ENCODE measurements at regions not wholly inside any gene's neighbourhood (a gene's known extent, or its start where the extent isn't known, plus 50 kb on each side); places are given as distances from the start of the nearest gene placed in this dataset.

- Histone ChIP-seq H2AFZ (ENCODE audit: low read length) (no peak overlapping the region), H3K27me3 (replicated peaks; ENCODE audit: insufficient read depth, low read length) (no peaks in the 10 kb centered on the region), H3K36me3 (replicated peaks; ENCODE audit: insufficient read depth, low read length) (no peaks in the 10 kb centered on the region), H3K79me2 (ENCODE audit: low read length) (no peaks in the 10 kb centered on the region), H4K20me1 (ENCODE audit: insufficient read depth, low read length) (no peaks in the 10 kb centered on the region), H3K4me3 (ENCODE audit: low read length) (no peak overlapping the region), H3K9me2 (replicated peaks; ENCODE audit: insufficient read depth, low read length) (no peaks in the 10 kb centered on the region), H3K9me3 (replicated peaks; ENCODE audit: insufficient read depth, low read length) (no peaks in the 10 kb centered on the region), H3K4me2 (ENCODE audit: low read depth, low read length) (no peak overlapping the region), H3K27ac (ENCODE audit: low read length) (no peak overlapping the region), H3F3A (ENCODE audit: insufficient read depth, low read length) (no peaks in the 10 kb centered on the region), H3K4me1 (ENCODE audit: low read length) (no peaks in the 10 kb centered on the region), H3K9ac (ENCODE audit: low read length) (no peak overlapping the region)
- TF ChIP-seq EZH2phosphoT487 (IDR thresholded peaks at IDR 0.05; ENCODE audit: low read length) (no peak), EZH2 (optimal IDR thresholded peaks at IDR 0.05; ENCODE audit: low read depth, low read length) (no peak)
- TF ChIP-seq, protein P1, sequence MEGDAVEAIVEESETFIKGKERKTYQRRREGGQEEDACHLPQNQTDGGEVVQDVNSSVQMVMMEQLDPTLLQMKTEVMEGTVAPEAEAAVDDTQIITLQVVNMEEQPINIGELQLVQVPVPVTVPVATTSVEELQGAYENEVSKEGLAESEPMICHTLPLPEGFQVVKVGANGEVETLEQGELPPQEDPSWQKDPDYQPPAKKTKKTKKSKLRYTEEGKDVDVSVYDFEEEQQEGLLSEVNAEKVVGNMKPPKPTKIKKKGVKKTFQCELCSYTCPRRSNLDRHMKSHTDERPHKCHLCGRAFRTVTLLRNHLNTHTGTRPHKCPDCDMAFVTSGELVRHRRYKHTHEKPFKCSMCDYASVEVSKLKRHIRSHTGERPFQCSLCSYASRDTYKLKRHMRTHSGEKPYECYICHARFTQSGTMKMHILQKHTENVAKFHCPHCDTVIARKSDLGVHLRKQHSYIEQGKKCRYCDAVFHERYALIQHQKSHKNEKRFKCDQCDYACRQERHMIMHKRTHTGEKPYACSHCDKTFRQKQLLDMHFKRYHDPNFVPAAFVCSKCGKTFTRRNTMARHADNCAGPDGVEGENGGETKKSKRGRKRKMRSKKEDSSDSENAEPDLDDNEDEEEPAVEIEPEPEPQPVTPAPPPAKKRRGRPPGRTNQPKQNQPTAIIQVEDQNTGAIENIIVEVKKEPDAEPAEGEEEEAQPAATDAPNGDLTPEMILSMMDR (IDR thresholded peaks at IDR 0.05; ENCODE audit: low read length): no peak
- no peak for DNase-seq
These were observed 117.1 kb upstream of the CCL21 start for GRCh38 chr9:34826999-34827538.

GRCh38 chr9:34825775-34826174 lies 115.8 kb upstream of the CCL21 start:
- DNase-seq: no peak
- no peaks in the 10 kb centered on the region for H3K27me3 ChIP-seq (replicated peaks; ENCODE audit: insufficient read depth, low read length)
- no peaks in the 10 kb centered on the region for H3K4me1 ChIP-seq (ENCODE audit: low read length)
- H3K9me2 ChIP-seq (replicated peaks; ENCODE audit: insufficient read depth, low read length): no peaks in the 10 kb centered on the region
- H3F3A ChIP-seq (ENCODE audit: insufficient read depth, low read length): no peaks in the 10 kb centered on the region
- H2AFZ ChIP-seq (ENCODE audit: low read length): no peak overlapping the region
- no peaks in the 10 kb centered on the region for H3K79me2 ChIP-seq (ENCODE audit: low read length)
- H4K20me1 ChIP-seq (ENCODE audit: insufficient read depth, low read length): no peaks in the 10 kb centered on the region
- H3K4me2 ChIP-seq (ENCODE audit: low read depth, low read length): no peak overlapping the region
- H3K27ac ChIP-seq (ENCODE audit: low read length): no peak overlapping the region
- no peak for TF ChIP-seq EZH2 (optimal IDR thresholded peaks at IDR 0.05; ENCODE audit: low read depth, low read length)
- TF ChIP-seq, protein P1 (IDR thresholded peaks at IDR 0.05; ENCODE audit: low read length): no peak
- no peak for TF ChIP-seq EZH2phosphoT487 (IDR thresholded peaks at IDR 0.05; ENCODE audit: low read length)
- no peak overlapping the region for H3K4me3 ChIP-seq (ENCODE audit: low read length)
- H3K9me3 ChIP-seq (replicated peaks; ENCODE audit: insufficient read depth, low read length): no peaks in the 10 kb centered on the region
- H3K36me3 ChIP-seq (replicated peaks; ENCODE audit: insufficient read depth, low read length): no peaks in the 10 kb centered on the region
- no peak overlapping the region for H3K9ac ChIP-seq (ENCODE audit: low read length)

GRCh38 chr9:34823778-34824177 lies 113.8 kb upstream of the CCL21 start:
- Histone ChIP-seq H3K27me3 (replicated peaks; ENCODE audit: insufficient read depth, low read length) (no peaks in the 10 kb centered on the region), H3K27ac (ENCODE audit: low read length) (no peak overlapping the region), H3K36me3 (replicated peaks; ENCODE audit: insufficient read depth, low read length) (no peaks in the 10 kb centered on the region), H3F3A (ENCODE audit: insufficient read depth, low read length) (no peaks in the 10 kb centered on the region), H3K9me2 (replicated peaks; ENCODE audit: insufficient read depth, low read length) (no peaks in the 10 kb centered on the region), H3K79me2 (ENCODE audit: low read length) (no peaks in the 10 kb centered on the region), H3K9me3 (replicated peaks; ENCODE audit: insufficient read depth, low read length) (no peaks in the 10 kb centered on the region), H3K9ac (ENCODE audit: low read length) (no peak overlapping the region), H2AFZ (ENCODE audit: low read length) (no peak overlapping the region), H3K4me1 (ENCODE audit: low read length) (no peaks in the 10 kb centered on the region), H3K4me2 (ENCODE audit: low read depth, low read length) (no peak overlapping the region), H4K20me1 (ENCODE audit: insufficient read depth, low read length) (no peaks in the 10 kb centered on the region), H3K4me3 (ENCODE audit: low read length) (no peak overlapping the region)
- TF ChIP-seq EZH2 (optimal IDR thresholded peaks at IDR 0.05; ENCODE audit: low read depth, low read length): no peak
- no peak for DNase-seq

- Histone ChIP-seq H3K4me1 (ENCODE audit: low read length) (no peaks in the 10 kb centered on the region), H3K9me2 (replicated peaks; ENCODE audit: insufficient read depth, low read length) (no peaks in the 10 kb centered on the region), H3K4me3 (ENCODE audit: low read length) (no peak overlapping the region), H3K27me3 (replicated peaks; ENCODE audit: insufficient read depth, low read length) (no peaks in the 10 kb centered on the region), H3K4me2 (ENCODE audit: low read depth, low read length) (no peak overlapping the region), H3K79me2 (ENCODE audit: low read length) (no peaks in the 10 kb centered on the region), H3K9ac (ENCODE audit: low read length) (no peak overlapping the region), H3K27ac (ENCODE audit: low read length) (no peak overlapping the region), H3F3A (ENCODE audit: insufficient read depth, low read length) (no peaks in the 10 kb centered on the region), H3K36me3 (replicated peaks; ENCODE audit: insufficient read depth, low read length) (no peaks in the 10 kb centered on the region), H3K9me3 (replicated peaks; ENCODE audit: insufficient read depth, low read length) (no peaks in the 10 kb centered on the region), H4K20me1 (ENCODE audit: insufficient read depth, low read length) (no peaks in the 10 kb centered on the region), H2AFZ (ENCODE audit: low read length) (no peak overlapping the region)
- no peak for DNase-seq
- no peak for TF ChIP-seq EZH2 (optimal IDR thresholded peaks at IDR 0.05; ENCODE audit: low read depth, low read length)
- TF ChIP-seq EZH2phosphoT487 (IDR thresholded peaks at IDR 0.05; ENCODE audit: low read length): no peak
- TF ChIP-seq, protein P1 (IDR thresholded peaks at IDR 0.05; ENCODE audit: low read length): no peak
These were observed 100.2 kb upstream of the CCL21 start for GRCh38 chr9:34810187-34810524.
